GM12892 (cell line): ENCODE measurements at regions not wholly inside any gene's neighbourhood (a gene's known extent, or its start where the extent isn't known, plus 50 kb on each side); places are given as distances from the start of the nearest gene placed in this dataset.

Source experiments
- POLR2A ChIP-seq: IDR thresholded peaks from 2 replicates; pipeline ENCODE4 v1.6.1; 2011; ENCODE audit warnings: low read depth, low read length, control low read depth
- POLR2AphosphoS5 ChIP-seq: IDR thresholded peaks from 2 replicates; pipeline ENCODE4 v1.6.1; 2011; ENCODE audit warnings: low read depth, low read length, control low read depth

DNA sequence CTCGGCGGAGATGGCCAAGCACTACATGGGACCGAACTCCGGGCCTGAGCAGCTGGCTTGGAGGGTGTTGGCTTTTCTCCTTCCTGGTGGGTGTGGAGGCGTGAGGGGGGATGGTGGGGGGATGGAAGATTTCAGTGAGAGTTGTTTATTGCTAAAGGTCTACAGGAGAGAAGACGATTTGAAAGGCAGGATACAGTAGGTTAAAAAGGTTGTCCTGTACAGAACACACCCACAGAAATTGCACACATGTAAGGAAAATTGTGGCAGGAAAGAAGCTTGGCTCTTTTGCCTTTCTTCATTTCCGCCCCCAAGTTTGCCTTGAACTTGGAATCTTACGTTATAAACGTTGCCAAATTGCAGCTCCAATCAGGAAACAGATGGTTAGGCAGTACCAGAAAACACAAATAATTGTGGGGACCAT lies 74.1 kb upstream of the STOX2 start:
- TF ChIP-seq POLR2A (no peak), POLR2AphosphoS5 (no peak)
